ENCODE measurements at regions not wholly inside any gene's neighbourhood (a gene's known extent, or its start where the extent isn't known, plus 50 kb on each side); places are given as distances from the start of the nearest gene placed in this dataset.

DNA sequence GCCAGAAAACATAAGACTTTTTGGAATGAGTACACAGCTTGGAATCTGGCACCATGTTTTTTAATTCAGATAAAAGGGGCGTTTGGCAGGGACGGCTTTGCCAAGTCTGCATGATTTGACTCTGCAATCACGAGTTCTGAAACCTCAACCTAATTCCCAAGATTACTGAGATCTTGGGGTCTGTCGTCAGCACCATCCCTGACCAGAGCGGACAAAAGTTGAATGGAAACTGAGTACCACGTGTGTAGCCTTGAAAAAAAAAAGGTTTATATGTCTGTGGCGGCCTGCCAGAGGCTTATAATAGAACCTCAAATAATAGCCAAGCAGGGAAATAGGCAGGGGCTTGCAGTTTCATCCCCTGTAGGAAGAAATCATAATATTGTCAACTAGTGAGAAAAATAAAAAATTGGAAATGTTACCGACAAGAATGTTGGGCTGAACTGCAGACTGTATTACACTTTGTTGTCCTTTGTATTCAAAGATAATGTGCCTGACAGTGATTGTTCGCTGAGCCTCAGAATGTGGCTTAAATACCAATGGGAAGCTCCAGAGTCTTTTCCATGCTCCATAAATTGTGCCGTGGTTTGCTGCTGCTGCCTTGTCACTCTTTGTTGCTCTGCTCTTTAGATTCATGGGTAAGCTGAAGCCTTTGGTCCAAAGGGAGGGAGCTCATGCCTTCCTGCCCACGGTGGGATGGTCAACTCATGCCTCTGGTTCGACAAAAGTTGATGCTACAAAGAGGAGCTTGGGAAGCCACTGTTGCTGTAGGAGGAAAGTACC is 118.8 kb upstream of the ARID1B start:
- Histone ChIP-seq H3K36me3 (ENCODE audit: insufficient read depth) (no peaks in the 10 kb centered on the region), H3K27me3 (ENCODE audit: insufficient read depth) (no peaks in the 10 kb centered on the region), H3K9me2 (ENCODE audit: insufficient read depth) (peaks cover 5% of the 10 kb centered on the region; the same call in 1 of the 2 replicates), H2AFZ (peak overlapping the region; percentile 84), H3F3A (replicated peaks; ENCODE audit: low read depth) (no peaks in the 10 kb centered on the region), H3K79me2 (replicated peaks; ENCODE audit: insufficient read depth) (no peaks in the 10 kb centered on the region), H3K4me1 (ENCODE audit: insufficient read depth) (peaks cover 14% of the 10 kb centered on the region), H3K27ac (ENCODE audit: low read depth) (no peak overlapping the region), H3K4me2 (no peak overlapping the region), H3K4me3 (no peak overlapping the region), H4K20me1 (replicated peaks; ENCODE audit: insufficient read depth) (no peaks in the 10 kb centered on the region)
- Mint-ChIP-seq H3K36me3 (ENCODE audit: low read depth) (peaks cover 12% of the 10 kb centered on the region), H3K27me3 (ENCODE audit: insufficient read depth, low read depth, poor library complexity) (peaks cover 4% of the 10 kb centered on the region), H3K4me1 (peaks cover 43% of the 10 kb centered on the region), H3K27ac (no peak overlapping the region), H3K9me3 (peaks cover 19% of the 10 kb centered on the region), H3K4me3 (no peak overlapping the region)
- no peak for DNase-seq (ENCODE audit: low spot score)
- ATAC-seq = no peak
- TF ChIP-seq CREB1 (CRISPR knock-in tag; IDR thresholded peaks at IDR 0.05; ENCODE audit: low read depth) (no peak), POLR2AphosphoS5 (IDR thresholded peaks at IDR 0.05; ENCODE audit: low read depth) (no peak), ZNF114 (CRISPR knock-in tag; IDR thresholded peaks at IDR 0.05) (no peak), JUNB (IDR thresholded peaks at IDR 0.05; ENCODE audit: unreplicated experiment) (no peak), EZH2phosphoT487 (IDR thresholded peaks at IDR 0.05; ENCODE audit: unreplicated experiment) (no peak), EZH2 (IDR thresholded peaks at IDR 0.05; ENCODE audit: low read depth, unreplicated experiment) (no peak), ZNF331 (CRISPR knock-in tag; IDR thresholded peaks at IDR 0.05; ENCODE audit: low read depth) (no peak), STAT1 (IDR thresholded peaks at IDR 0.05; ENCODE audit: unreplicated experiment) (no peak), NANOG (IDR thresholded peaks at IDR 0.05; ENCODE audit: borderline replicate concordance) (no peak)
- TF ChIP-seq, protein P1, sequence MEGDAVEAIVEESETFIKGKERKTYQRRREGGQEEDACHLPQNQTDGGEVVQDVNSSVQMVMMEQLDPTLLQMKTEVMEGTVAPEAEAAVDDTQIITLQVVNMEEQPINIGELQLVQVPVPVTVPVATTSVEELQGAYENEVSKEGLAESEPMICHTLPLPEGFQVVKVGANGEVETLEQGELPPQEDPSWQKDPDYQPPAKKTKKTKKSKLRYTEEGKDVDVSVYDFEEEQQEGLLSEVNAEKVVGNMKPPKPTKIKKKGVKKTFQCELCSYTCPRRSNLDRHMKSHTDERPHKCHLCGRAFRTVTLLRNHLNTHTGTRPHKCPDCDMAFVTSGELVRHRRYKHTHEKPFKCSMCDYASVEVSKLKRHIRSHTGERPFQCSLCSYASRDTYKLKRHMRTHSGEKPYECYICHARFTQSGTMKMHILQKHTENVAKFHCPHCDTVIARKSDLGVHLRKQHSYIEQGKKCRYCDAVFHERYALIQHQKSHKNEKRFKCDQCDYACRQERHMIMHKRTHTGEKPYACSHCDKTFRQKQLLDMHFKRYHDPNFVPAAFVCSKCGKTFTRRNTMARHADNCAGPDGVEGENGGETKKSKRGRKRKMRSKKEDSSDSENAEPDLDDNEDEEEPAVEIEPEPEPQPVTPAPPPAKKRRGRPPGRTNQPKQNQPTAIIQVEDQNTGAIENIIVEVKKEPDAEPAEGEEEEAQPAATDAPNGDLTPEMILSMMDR (conservative IDR thresholded peaks at IDR 0.05; ENCODE audit: low read depth in 2 of 2) = no peak
- TF ChIP-seq, protein P2, sequence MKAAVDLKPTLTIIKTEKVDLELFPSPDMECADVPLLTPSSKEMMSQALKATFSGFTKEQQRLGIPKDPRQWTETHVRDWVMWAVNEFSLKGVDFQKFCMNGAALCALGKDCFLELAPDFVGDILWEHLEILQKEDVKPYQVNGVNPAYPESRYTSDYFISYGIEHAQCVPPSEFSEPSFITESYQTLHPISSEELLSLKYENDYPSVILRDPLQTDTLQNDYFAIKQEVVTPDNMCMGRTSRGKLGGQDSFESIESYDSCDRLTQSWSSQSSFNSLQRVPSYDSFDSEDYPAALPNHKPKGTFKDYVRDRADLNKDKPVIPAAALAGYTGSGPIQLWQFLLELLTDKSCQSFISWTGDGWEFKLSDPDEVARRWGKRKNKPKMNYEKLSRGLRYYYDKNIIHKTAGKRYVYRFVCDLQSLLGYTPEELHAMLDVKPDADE (IDR thresholded peaks at IDR 0.05) = no peak
- TF ChIP-seq, protein P3, sequence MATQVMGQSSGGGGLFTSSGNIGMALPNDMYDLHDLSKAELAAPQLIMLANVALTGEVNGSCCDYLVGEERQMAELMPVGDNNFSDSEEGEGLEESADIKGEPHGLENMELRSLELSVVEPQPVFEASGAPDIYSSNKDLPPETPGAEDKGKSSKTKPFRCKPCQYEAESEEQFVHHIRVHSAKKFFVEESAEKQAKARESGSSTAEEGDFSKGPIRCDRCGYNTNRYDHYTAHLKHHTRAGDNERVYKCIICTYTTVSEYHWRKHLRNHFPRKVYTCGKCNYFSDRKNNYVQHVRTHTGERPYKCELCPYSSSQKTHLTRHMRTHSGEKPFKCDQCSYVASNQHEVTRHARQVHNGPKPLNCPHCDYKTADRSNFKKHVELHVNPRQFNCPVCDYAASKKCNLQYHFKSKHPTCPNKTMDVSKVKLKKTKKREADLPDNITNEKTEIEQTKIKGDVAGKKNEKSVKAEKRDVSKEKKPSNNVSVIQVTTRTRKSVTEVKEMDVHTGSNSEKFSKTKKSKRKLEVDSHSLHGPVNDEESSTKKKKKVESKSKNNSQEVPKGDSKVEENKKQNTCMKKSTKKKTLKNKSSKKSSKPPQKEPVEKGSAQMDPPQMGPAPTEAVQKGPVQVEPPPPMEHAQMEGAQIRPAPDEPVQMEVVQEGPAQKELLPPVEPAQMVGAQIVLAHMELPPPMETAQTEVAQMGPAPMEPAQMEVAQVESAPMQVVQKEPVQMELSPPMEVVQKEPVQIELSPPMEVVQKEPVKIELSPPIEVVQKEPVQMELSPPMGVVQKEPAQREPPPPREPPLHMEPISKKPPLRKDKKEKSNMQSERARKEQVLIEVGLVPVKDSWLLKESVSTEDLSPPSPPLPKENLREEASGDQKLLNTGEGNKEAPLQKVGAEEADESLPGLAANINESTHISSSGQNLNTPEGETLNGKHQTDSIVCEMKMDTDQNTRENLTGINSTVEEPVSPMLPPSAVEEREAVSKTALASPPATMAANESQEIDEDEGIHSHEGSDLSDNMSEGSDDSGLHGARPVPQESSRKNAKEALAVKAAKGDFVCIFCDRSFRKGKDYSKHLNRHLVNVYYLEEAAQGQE (IDR thresholded peaks at IDR 0.05; ENCODE audit: unreplicated experiment) = no peak
- TF ChIP-seq, protein P4, sequence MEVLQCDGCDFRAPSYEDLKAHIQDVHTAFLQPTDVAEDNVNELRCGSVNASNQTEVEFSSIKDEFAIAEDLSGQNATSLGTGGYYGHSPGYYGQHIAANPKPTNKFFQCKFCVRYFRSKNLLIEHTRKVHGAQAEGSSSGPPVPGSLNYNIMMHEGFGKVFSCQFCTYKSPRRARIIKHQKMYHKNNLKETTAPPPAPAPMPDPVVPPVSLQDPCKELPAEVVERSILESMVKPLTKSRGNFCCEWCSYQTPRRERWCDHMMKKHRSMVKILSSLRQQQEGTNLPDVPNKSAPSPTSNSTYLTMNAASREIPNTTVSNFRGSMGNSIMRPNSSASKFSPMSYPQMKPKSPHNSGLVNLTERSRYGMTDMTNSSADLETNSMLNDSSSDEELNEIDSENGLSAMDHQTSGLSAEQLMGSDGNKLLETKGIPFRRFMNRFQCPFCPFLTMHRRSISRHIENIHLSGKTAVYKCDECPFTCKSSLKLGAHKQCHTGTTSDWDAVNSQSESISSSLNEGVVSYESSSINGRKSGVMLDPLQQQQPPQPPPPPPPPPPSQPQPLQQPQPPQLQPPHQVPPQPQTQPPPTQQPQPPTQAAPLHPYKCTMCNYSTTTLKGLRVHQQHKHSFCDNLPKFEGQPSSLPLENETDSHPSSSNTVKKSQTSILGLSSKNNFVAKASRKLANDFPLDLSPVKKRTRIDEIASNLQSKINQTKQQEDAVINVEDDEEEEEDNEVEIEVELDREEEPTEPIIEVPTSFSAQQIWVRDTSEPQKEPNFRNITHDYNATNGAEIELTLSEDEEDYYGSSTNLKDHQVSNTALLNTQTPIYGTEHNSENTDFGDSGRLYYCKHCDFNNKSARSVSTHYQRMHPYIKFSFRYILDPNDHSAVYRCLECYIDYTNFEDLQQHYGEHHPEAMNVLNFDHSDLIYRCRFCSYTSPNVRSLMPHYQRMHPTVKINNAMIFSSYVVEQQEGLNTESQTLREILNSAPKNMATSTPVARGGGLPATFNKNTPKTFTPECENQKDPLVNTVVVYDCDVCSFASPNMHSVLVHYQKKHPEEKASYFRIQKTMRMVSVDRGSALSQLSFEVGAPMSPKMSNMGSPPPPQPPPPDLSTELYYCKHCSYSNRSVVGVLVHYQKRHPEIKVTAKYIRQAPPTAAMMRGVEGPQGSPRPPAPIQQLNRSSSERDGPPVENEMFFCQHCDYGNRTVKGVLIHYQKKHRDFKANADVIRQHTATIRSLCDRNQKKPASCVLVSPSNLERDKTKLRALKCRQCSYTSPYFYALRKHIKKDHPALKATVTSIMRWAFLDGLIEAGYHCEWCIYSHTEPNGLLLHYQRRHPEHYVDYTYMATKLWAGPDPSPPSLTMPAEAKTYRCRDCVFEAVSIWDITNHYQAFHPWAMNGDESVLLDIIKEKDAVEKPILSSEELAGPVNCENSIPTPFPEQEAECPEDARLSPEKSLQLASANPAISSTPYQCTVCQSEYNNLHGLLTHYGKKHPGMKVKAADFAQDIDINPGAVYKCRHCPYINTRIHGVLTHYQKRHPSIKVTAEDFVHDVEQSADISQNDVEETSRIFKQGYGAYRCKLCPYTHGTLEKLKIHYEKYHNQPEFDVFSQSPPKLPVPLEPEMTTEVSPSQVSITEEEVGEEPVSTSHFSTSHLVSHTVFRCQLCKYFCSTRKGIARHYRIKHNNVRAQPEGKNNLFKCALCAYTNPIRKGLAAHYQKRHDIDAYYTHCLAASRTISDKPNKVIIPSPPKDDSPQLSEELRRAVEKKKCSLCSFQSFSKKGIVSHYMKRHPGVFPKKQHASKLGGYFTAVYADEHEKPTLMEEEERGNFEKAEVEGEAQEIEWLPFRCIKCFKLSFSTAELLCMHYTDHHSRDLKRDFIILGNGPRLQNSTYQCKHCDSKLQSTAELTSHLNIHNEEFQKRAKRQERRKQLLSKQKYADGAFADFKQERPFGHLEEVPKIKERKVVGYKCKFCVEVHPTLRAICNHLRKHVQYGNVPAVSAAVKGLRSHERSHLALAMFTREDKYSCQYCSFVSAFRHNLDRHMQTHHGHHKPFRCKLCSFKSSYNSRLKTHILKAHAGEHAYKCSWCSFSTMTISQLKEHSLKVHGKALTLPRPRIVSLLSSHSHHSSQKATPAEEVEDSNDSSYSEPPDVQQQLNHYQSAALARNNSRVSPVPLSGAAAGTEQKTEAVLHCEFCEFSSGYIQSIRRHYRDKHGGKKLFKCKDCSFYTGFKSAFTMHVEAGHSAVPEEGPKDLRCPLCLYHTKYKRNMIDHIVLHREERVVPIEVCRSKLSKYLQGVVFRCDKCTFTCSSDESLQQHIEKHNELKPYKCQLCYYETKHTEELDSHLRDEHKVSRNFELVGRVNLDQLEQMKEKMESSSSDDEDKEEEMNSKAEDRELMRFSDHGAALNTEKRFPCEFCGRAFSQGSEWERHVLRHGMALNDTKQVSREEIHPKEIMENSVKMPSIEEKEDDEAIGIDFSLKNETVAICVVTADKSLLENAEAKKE (CRISPR knock-in tag; IDR thresholded peaks at IDR 0.05) = no peak

Measured in GM23338 (cell line).